ENCODE measurements at regions not wholly inside any gene's neighbourhood (a gene's known extent, or its start where the extent isn't known, plus 50 kb on each side); places are given as distances from the start of the nearest gene placed in this dataset.

DNA sequence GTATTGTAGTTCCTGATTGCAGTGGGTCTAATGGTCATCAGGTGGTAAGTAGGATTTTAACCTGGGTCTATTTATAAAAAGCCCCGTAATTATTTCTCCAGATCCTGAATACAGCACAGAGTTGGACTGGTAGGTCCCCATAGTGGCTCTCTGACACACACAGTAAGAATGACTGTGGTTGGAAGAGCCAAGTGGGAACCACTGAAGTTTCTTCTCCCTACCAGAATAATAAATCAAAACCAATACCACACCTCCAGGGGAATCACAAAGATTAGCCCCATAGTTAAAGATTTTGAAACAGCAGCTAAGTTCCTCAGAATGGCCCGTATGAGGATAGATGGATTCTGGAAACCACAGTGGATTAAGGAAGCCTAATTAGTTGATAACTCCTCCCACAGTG, 68.4 kb upstream of the ZFR start:
- peaks cover 13% of the 10 kb centered on the region for H3F3A ChIP-seq (replicated peaks; ENCODE audit: insufficient read depth)
- no peaks in the 10 kb centered on the region for H4K20me1 ChIP-seq (ENCODE audit: insufficient read depth)
- ChIA-PET POLR2A (no interaction called here), CTCF (interaction anchor here (1.4 to 2.0 kb wide), 3 partner anchors 12 to 77 kb away, joined by 4 to 13 read pairs (median 5); no protein-coding TSS in a partner anchor)
- H3K9me3 ChIP-seq = no peaks in the 10 kb centered on the region
- no peaks in the 10 kb centered on the region for H3K9me2 ChIP-seq
- 96% methylated on average over 2 of the region's 2 CpGs for WGBS (ENCODE audit: low lambda C conversion rate)
- no peak overlapping the region for H3K4me3 ChIP-seq (ENCODE audit: low read depth in 2 of 2, low read length in 1 of 2)
- TF ChIP-seq YY1 (IDR thresholded peaks at IDR 0.05; ENCODE audit: low read depth) = no peak
- TF ChIP-seq, protein P1, sequence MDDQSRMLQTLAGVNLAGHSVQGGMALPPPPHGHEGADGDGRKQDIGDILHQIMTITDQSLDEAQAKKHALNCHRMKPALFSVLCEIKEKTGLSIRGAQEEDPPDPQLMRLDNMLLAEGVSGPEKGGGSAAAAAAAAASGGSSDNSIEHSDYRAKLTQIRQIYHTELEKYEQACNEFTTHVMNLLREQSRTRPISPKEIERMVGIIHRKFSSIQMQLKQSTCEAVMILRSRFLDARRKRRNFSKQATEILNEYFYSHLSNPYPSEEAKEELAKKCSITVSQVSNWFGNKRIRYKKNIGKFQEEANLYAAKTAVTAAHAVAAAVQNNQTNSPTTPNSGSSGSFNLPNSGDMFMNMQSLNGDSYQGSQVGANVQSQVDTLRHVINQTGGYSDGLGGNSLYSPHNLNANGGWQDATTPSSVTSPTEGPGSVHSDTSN (IDR thresholded peaks at IDR 0.05) = no peak
- DNase-seq = no peak
- H3K36me3 ChIP-seq (replicated peaks in 1 of 2; ENCODE audit: control insufficient read depth in 1 of 2, insufficient read depth in 2 of 2, low read length in 1 of 2) = no peaks in the 10 kb centered on the region
- no peak overlapping the region for H2AFZ ChIP-seq (ENCODE audit: low read depth)
- H3K4me2 ChIP-seq = no peak overlapping the region
- no peaks in the 10 kb centered on the region for H3K27me3 ChIP-seq (ENCODE audit: insufficient read depth)
- H3K4me1 ChIP-seq (ENCODE audit: control insufficient read depth in 1 of 2, insufficient read depth in 2 of 2, low read depth in 1 of 2, low read length in 1 of 2) = peaks cover 0 to under 1% of the 10 kb centered on the region in 2 experiments; a peak in 2 of 4 replicates
- H3K27ac ChIP-seq (ENCODE audit: low read depth in 2 of 2, low read length in 1 of 2) = no peak overlapping the region
- H3K79me2 ChIP-seq (ENCODE audit: insufficient read depth) = no peaks in the 10 kb centered on the region
- H3K9ac ChIP-seq = no peak overlapping the region

DNA sequence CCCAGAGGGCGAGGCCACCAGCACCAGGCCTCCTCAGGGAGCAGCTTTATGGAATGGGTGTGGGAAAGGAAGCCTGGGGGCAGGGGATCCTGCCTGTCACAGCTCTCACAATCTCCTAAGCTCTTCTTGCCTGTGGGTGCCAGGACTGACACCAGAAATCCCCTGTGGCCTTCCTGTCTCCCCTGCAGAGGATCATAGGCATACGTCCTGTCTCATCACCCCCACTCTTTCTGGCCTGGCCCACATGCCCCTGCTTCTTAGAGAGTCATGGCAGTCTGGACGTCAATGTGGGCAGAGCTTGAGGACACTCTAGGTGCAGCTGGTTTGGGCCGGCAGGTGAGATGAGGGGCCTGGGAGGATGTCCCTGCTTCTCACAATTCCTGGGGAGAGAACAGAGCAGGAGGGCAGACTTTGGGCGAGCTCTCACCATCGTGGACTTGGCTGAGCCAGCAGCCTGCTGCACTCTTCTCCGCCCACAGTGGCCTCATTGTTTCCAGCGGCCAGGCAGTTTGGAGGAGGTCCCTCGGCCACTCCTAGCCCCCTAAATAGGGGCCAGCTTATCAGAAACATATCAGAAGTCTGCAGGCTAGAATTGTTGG, 67.3 kb upstream of the ZFR start:
- H3K79me2 ChIP-seq (ENCODE audit: insufficient read depth) = no peaks in the 10 kb centered on the region
- ChIA-PET POLR2A (no interaction called here), CTCF (interaction anchor here (2.0 kb wide), 1 partner anchor 78 kb away, joined by 13 read pairs; no protein-coding TSS in a partner anchor)
- peaks cover 23% of the 10 kb centered on the region for H3F3A ChIP-seq (replicated peaks; ENCODE audit: insufficient read depth)
- H3K4me2 ChIP-seq = no peak overlapping the region
- H3K9me2 ChIP-seq = no peaks in the 10 kb centered on the region
- no peak for DNase-seq
- H3K4me3 ChIP-seq (ENCODE audit: low read depth in 2 of 2, low read length in 1 of 2) = no peak overlapping the region
- WGBS (ENCODE audit: low lambda C conversion rate) = 84% methylated on average over 9 of the region's 9 CpGs
- no peaks in the 10 kb centered on the region for H4K20me1 ChIP-seq (ENCODE audit: insufficient read depth)
- H3K36me3 ChIP-seq (replicated peaks in 1 of 2; ENCODE audit: control insufficient read depth in 1 of 2, insufficient read depth in 2 of 2, low read length in 1 of 2) = no peaks in the 10 kb centered on the region
- H2AFZ ChIP-seq (ENCODE audit: low read depth) = no peak overlapping the region
- H3K27ac ChIP-seq (ENCODE audit: low read depth in 2 of 2, low read length in 1 of 2) = no peak overlapping the region
- H3K4me1 ChIP-seq (ENCODE audit: control insufficient read depth in 1 of 2, insufficient read depth in 2 of 2, low read depth in 1 of 2, low read length in 1 of 2) = peaks cover 5 to 9% of the 10 kb centered on the region in 2 experiments; a peak in 3 of 4 replicates
- H3K9ac ChIP-seq = no peak overlapping the region
- no peaks in the 10 kb centered on the region for H3K9me3 ChIP-seq
- no peaks in the 10 kb centered on the region for H3K27me3 ChIP-seq (ENCODE audit: insufficient read depth)
- TF ChIP-seq POLR2AphosphoS5 (IDR thresholded peaks at IDR 0.05; ENCODE audit: low read depth, low read length) (no peak), GATA2 (CRISPR knock-in tag; IDR thresholded peaks at IDR 0.05) (no peak), SMC3 (IDR thresholded peaks at IDR 0.05; ENCODE audit: low read depth, low read length) (no peak), TCF12 (IDR thresholded peaks at IDR 0.05) (no peak), MEF2A (IDR thresholded peaks at IDR 0.05; ENCODE audit: borderline replicate concordance, low read depth) (no peak), TEAD4 (IDR thresholded peaks at IDR 0.05; ENCODE audit: borderline replicate concordance, insufficient read depth) (no peak), YY1 (IDR thresholded peaks at IDR 0.05; ENCODE audit: low read depth) (no peak), FOSL2 (IDR thresholded peaks at IDR 0.05; ENCODE audit: borderline replicate concordance, low read depth) (no peak), RAD21 (IDR thresholded peaks at IDR 0.05; ENCODE audit: low read length) (no peak), NFIC (IDR thresholded peaks at IDR 0.05; ENCODE audit: borderline replicate concordance) (no peak), GABPA (IDR thresholded peaks at IDR 0.05; ENCODE audit: low read depth) (no peak), RCOR1 (IDR thresholded peaks at IDR 0.05; ENCODE audit: low read length) (no peak), SIN3A (IDR thresholded peaks at IDR 0.05; ENCODE audit: borderline replicate concordance, low read depth, low read length) (no peak), NRF1 (IDR thresholded peaks at IDR 0.05; ENCODE audit: low read depth, low read length) (no peak)
- TF ChIP-seq, protein P2, sequence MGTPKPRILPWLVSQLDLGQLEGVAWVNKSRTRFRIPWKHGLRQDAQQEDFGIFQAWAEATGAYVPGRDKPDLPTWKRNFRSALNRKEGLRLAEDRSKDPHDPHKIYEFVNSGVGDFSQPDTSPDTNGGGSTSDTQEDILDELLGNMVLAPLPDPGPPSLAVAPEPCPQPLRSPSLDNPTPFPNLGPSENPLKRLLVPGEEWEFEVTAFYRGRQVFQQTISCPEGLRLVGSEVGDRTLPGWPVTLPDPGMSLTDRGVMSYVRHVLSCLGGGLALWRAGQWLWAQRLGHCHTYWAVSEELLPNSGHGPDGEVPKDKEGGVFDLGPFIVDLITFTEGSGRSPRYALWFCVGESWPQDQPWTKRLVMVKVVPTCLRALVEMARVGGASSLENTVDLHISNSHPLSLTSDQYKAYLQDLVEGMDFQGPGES (IDR thresholded peaks at IDR 0.05; ENCODE audit: low read depth, low read length) = no peak
- TF ChIP-seq, protein P3, sequence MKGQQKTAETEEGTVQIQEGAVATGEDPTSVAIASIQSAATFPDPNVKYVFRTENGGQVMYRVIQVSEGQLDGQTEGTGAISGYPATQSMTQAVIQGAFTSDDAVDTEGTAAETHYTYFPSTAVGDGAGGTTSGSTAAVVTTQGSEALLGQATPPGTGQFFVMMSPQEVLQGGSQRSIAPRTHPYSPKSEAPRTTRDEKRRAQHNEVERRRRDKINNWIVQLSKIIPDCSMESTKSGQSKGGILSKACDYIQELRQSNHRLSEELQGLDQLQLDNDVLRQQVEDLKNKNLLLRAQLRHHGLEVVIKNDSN (IDR thresholded peaks at IDR 0.05; ENCODE audit: borderline replicate concordance, low read depth) = no peak
- TF ChIP-seq, protein P4, sequence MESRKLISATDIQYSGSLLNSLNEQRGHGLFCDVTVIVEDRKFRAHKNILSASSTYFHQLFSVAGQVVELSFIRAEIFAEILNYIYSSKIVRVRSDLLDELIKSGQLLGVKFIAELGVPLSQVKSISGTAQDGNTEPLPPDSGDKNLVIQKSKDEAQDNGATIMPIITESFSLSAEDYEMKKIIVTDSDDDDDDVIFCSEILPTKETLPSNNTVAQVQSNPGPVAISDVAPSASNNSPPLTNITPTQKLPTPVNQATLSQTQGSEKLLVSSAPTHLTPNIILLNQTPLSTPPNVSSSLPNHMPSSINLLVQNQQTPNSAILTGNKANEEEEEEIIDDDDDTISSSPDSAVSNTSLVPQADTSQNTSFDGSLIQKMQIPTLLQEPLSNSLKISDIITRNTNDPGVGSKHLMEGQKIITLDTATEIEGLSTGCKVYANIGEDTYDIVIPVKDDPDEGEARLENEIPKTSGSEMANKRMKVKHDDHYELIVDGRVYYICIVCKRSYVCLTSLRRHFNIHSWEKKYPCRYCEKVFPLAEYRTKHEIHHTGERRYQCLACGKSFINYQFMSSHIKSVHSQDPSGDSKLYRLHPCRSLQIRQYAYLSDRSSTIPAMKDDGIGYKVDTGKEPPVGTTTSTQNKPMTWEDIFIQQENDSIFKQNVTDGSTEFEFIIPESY (IDR thresholded peaks at IDR 0.05; ENCODE audit: borderline replicate concordance, low read depth) = no peak
- TF ChIP-seq, protein P5, sequence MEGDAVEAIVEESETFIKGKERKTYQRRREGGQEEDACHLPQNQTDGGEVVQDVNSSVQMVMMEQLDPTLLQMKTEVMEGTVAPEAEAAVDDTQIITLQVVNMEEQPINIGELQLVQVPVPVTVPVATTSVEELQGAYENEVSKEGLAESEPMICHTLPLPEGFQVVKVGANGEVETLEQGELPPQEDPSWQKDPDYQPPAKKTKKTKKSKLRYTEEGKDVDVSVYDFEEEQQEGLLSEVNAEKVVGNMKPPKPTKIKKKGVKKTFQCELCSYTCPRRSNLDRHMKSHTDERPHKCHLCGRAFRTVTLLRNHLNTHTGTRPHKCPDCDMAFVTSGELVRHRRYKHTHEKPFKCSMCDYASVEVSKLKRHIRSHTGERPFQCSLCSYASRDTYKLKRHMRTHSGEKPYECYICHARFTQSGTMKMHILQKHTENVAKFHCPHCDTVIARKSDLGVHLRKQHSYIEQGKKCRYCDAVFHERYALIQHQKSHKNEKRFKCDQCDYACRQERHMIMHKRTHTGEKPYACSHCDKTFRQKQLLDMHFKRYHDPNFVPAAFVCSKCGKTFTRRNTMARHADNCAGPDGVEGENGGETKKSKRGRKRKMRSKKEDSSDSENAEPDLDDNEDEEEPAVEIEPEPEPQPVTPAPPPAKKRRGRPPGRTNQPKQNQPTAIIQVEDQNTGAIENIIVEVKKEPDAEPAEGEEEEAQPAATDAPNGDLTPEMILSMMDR (IDR thresholded peaks at IDR 0.05) = no peak
